ENCODE measurements at regions not wholly inside any gene's neighbourhood (a gene's known extent, or its start where the extent isn't known, plus 50 kb on each side); places are given as distances from the start of the nearest gene placed in this dataset.

GRCh38 chr13:40153516-40153915 is 498.1 kb downstream of the COG6 start:
- DNase-seq = no peak

GRCh38 chr13:40155201-40155600 is 499.7 kb downstream of the COG6 start:
- DNase-seq = no peak

- no peak for DNase-seq
Observed at GRCh38 chr13:40158218-40158617, 502.8 kb downstream of the COG6 start.

- no peak for DNase-seq
Observed at GRCh38 chr13:40158757-40159156, 503.3 kb downstream of the COG6 start.

- no peak for DNase-seq
Observed at GRCh38 chr13:40159736-40160135, 504.3 kb downstream of the COG6 start.

GRCh38 chr13:40160618-40161350 is 505.3 kb downstream of the COG6 start:
- DNase-seq = no peak

GRCh38 chr13:40161351-40161810 is 505.1 kb downstream of the FOXO1 start:
- DNase-seq = no peak

GRCh38 chr13:40161931-40162330 is 504.5 kb downstream of the FOXO1 start:
- no peak for DNase-seq

- no peak for DNase-seq
Observed at GRCh38 chr13:40163066-40164000, 503.1 kb downstream of the FOXO1 start.

GRCh38 chr13:40164133-40164532 is 502.3 kb downstream of the FOXO1 start:
- no peak for DNase-seq

- no peak for DNase-seq
Observed at GRCh38 chr13:40165316-40165932, 501.0 kb downstream of the FOXO1 start.

- DNase-seq = no peak
Observed at GRCh38 chr13:40167327-40167726, 499.1 kb downstream of the FOXO1 start.

GRCh38 chr13:40168425-40169166 is 497.8 kb downstream of the FOXO1 start:
- DNase-seq = no peak

GRCh38 chr13:40169476-40169875 is 497.0 kb downstream of the FOXO1 start:
- DNase-seq = no peak

GRCh38 chr13:40170091-40170490 is 496.4 kb downstream of the FOXO1 start:
- DNase-seq = no peak

- no peak for DNase-seq
Observed at GRCh38 chr13:40170982-40171381, 495.5 kb downstream of the FOXO1 start.

- no peak for DNase-seq
Observed at GRCh38 chr13:40171566-40171965, 494.9 kb downstream of the FOXO1 start.

GRCh38 chr13:40172149-40172591 is 494.3 kb downstream of the FOXO1 start:
- DNase-seq = no peak

- no peak for DNase-seq
Observed at GRCh38 chr13:40172878-40173277, 493.6 kb downstream of the FOXO1 start.

GRCh38 chr13:40175639-40176038 is 490.8 kb downstream of the FOXO1 start:
- DNase-seq = no peak

GRCh38 chr13:40176242-40176641 is 490.2 kb downstream of the FOXO1 start:
- DNase-seq = no peak

- no peak for DNase-seq
Observed at GRCh38 chr13:40178130-40178529, 488.3 kb downstream of the FOXO1 start.

Measured in DMS79 treated with DMSO at 0.1 percent for 48 hours (cell line).